ENCODE measurements at regions not wholly inside any gene's neighbourhood (a gene's known extent, or its start where the extent isn't known, plus 50 kb on each side); places are given as distances from the start of the nearest gene placed in this dataset.

DNA sequence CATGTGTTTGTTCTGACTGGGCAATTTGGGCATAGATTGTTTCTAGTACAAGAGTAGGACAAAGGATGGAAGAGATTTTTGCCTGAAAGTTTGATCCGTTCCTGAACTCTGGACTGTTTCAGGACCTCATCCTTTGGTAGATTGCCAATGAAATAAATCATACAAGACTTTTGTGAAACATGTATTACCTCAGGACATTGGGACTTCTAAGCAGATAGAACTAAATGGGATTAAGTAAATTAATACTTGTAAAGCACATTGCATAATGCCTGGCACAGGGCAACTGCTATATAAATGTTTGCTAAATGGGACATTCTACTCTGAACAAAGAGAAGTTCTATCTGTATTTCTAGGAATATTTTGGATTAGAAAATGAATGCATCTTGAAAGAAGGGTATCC, 164.8 kb upstream of the RPS6KA3 start:
- TF ChIP-seq POLR2A (IDR thresholded peaks at IDR 0.05): no peak
- TF ChIP-seq, protein P1, sequence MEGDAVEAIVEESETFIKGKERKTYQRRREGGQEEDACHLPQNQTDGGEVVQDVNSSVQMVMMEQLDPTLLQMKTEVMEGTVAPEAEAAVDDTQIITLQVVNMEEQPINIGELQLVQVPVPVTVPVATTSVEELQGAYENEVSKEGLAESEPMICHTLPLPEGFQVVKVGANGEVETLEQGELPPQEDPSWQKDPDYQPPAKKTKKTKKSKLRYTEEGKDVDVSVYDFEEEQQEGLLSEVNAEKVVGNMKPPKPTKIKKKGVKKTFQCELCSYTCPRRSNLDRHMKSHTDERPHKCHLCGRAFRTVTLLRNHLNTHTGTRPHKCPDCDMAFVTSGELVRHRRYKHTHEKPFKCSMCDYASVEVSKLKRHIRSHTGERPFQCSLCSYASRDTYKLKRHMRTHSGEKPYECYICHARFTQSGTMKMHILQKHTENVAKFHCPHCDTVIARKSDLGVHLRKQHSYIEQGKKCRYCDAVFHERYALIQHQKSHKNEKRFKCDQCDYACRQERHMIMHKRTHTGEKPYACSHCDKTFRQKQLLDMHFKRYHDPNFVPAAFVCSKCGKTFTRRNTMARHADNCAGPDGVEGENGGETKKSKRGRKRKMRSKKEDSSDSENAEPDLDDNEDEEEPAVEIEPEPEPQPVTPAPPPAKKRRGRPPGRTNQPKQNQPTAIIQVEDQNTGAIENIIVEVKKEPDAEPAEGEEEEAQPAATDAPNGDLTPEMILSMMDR (IDR thresholded peaks at IDR 0.05 in 8 of 11, conservative IDR thresholded peaks at IDR 0.05 in 3 of 11): no peak
- no peak for TF ChIP-seq POLR2AphosphoS5 (IDR thresholded peaks at IDR 0.05)
- no peak for DNase-seq
- Histone ChIP-seq H3K4me3 (no peak overlapping the region), H3K27me3 (replicated peaks in 1 of 7) (no peaks in the 10 kb centered on the region), H3K4me1 (peaks cover 0 to 11% (median 0%) of the 10 kb centered on the region in 6 donors), H3K36me3 (no peaks in the 10 kb centered on the region), H3K27ac (no peak overlapping the region), H3K9me3 (no peaks in the 10 kb centered on the region)
- WGBS, 5 donors: 69 to 89% (median 75%) methylated on average over 1 of the region's 1 CpG
- intact Hi-C loops (cut with DNase I; ENCODE audit: low total_unique reads): no loop called here

DNA sequence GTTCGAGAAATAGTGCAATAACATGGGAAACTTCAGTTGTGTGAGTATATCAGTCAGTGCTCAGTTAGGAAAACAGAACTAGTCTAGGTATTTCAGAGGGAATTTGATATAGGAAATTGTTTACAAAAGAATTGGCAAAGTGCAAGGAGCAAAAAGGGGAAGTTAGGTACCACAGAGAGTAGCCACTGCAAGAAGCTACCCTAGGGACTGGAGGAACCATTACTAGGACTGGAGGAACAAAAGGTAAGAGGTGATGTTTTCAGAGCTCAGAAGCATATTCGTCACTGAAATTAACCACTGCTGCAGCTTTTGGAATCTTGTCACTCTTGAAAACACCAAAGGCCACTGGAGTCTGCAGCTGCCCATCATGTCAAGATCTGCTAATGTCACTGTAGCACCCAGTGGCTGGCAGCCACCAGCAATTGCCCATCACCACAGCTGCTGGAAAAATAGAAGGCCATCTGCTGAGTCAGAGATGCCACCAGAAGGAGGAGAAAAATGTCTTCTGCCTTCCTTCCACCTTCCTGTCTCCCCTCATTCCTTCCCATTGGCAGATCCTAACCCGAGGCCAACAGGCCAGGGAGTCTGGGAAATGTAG, 160.6 kb upstream of the RPS6KA3 start:
- 54 to 87% (median 70%) methylated on average over 3 of the region's 3 CpGs for WGBS, 5 donors
- Histone ChIP-seq H3K36me3 (no peaks in the 10 kb centered on the region), H3K27ac (peak overlapping the region in 1 of 8 donors; percentile 26), H3K9me3 (peaks cover 0 to 8% (median 0%) of the 10 kb centered on the region in 8 donors), H3K27me3 (replicated peaks in 1 of 7) (no peaks in the 10 kb centered on the region), H3K4me3 (no peak overlapping the region), H3K4me1 (no peaks in the 10 kb centered on the region)
- no peak for DNase-seq
- intact Hi-C loops (cut with DNase I; ENCODE audit: low total_unique reads): no loop called here
- TF ChIP-seq POLR2A (IDR thresholded peaks at IDR 0.05): no peak
- TF ChIP-seq, protein P1 (IDR thresholded peaks at IDR 0.05 in 8 of 11, conservative IDR thresholded peaks at IDR 0.05 in 3 of 11): no peak
- TF ChIP-seq POLR2AphosphoS5 (IDR thresholded peaks at IDR 0.05): no peak

DNA sequence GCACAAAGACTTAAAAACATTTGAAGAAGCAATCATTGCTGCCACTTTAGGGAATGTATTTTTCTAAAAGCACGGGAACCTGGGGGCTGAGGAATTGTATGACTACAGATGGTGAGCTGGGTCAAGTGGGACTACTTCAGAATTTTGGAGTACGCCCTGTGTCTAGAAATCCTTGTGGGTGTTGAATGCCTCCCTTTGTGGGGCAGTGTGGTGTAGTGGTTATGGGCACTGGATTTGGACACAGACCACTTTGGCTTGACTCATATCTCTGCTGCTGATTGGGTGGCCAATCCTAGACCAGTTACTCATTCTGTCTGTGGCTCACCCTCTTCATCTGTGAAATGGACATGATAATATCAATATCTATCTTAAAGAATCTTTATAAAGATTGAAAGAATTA, 155.0 kb upstream of the RPS6KA3 start:
- intact Hi-C loops (cut with DNase I; ENCODE audit: low total_unique reads): no loop called here
- no peak overlapping the region for H3K4me3 ChIP-seq
- TF ChIP-seq POLR2AphosphoS5 (IDR thresholded peaks at IDR 0.05): no peak
- no peak for TF ChIP-seq POLR2A (IDR thresholded peaks at IDR 0.05)
- TF ChIP-seq, protein P1 (IDR thresholded peaks at IDR 0.05 in 8 of 11, conservative IDR thresholded peaks at IDR 0.05 in 3 of 11): no peak
- no peak overlapping the region for H3K27ac ChIP-seq
- H3K36me3 ChIP-seq: no peaks in the 10 kb centered on the region
- peaks cover 0 to 8% (median 0%) of the 10 kb centered on the region in 8 donors for H3K9me3 ChIP-seq
- WGBS, 5 donors: 55 to 88% (median 69%) methylated on average over 2 of the region's 2 CpGs
- no peak for DNase-seq
- no peaks in the 10 kb centered on the region for H3K27me3 ChIP-seq (replicated peaks in 1 of 7)
- peaks cover 0 to 17% (median 5%) of the 10 kb centered on the region in 6 donors for H3K4me1 ChIP-seq

DNA sequence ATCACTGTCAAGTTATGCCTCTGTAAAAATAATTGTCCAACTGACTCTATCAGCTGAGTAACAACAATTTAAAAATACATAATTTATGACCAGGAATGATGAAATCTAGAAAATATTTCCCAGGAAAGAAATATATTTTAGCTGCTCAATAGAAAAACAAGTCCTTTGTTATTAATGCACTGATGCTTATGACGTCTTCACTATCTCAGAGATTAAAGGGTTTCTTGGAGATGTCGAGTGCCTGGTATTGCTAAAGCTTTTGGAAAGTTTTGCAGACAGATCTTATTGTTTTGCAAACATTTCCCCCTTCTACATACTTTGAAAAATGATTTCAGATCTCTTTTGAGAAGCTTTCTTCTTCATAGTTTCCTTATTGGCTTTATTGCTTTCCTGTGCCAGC, 154.6 kb upstream of the RPS6KA3 start:
- Histone ChIP-seq H3K27ac (no peak overlapping the region), H3K36me3 (no peaks in the 10 kb centered on the region), H3K9me3 (peaks cover 0 to 8% (median 0%) of the 10 kb centered on the region in 8 donors), H3K4me1 (peaks cover 0 to 17% (median 5%) of the 10 kb centered on the region in 6 donors), H3K27me3 (replicated peaks in 1 of 7) (no peaks in the 10 kb centered on the region), H3K4me3 (no peak overlapping the region)
- no peak for DNase-seq
- TF ChIP-seq, protein P1 (IDR thresholded peaks at IDR 0.05 in 8 of 11, conservative IDR thresholded peaks at IDR 0.05 in 3 of 11): no peak
- TF ChIP-seq POLR2A (IDR thresholded peaks at IDR 0.05) (no peak), POLR2AphosphoS5 (IDR thresholded peaks at IDR 0.05) (no peak)
- WGBS, 5 donors: 39 to 57% (median 45%) methylated on average over 2 of the region's 2 CpGs
- intact Hi-C loops (cut with DNase I; ENCODE audit: low total_unique reads): no loop called here

Data from spleen (tissue), 11 donors.